Myocyte (in vitro differentiated cells): ENCODE measurements at regions not wholly inside any gene's neighbourhood (a gene's known extent, or its start where the extent isn't known, plus 50 kb on each side); places are given as distances from the start of the nearest gene placed in this dataset.
"Not testable (repeated sequence)": the region's sequence is repeated elsewhere in the genome, so short reads cannot be mapped to it uniquely, and the experiment has no call there.

ENCODE experiments used
- DNase-seq: peaks from one replicate; pipeline ENCODE4 v3.0.0-alpha.2; 2012; ENCODE audit warnings: low read depth

GRCh38 chr2:216984937-216985336 is 125.1 kb upstream of the TNP1 start:
- DNase-seq: no peak

GRCh38 chr2:216981951-216982350 is 122.1 kb upstream of the TNP1 start:
- DNase-seq: not testable (repeated sequence)

- DNase-seq: not testable (repeated sequence)
These were observed 120.6 kb upstream of the TNP1 start for GRCh38 chr2:216980510-216980909.

- DNase-seq: no peak
These were observed 114.7 kb upstream of the TNP1 start for GRCh38 chr2:216974321-216975302.

GRCh38 chr2:216971593-216971992 is 111.7 kb upstream of the TNP1 start:
- DNase-seq: no peak

GRCh38 chr2:216970359-216970915 is 110.6 kb upstream of the TNP1 start:
- DNase-seq: no peak

GRCh38 chr2:216967889-216968288 is 108.0 kb upstream of the TNP1 start:
- DNase-seq: no peak

- DNase-seq: peak; percentile 45
These were observed 100.9 kb upstream of the TNP1 start for GRCh38 chr2:216960671-216961268.

GRCh38 chr2:216959433-216959832 is 99.6 kb upstream of the TNP1 start:
- no peak for DNase-seq

GRCh38 chr2:216956820-216957493 is 97.1 kb upstream of the TNP1 start:
- peak; percentile 34 for DNase-seq

- no peak for DNase-seq
These were observed 91.3 kb upstream of the TNP1 start for GRCh38 chr2:216951171-216951570.

GRCh38 chr2:216950547-216950946 is 90.7 kb upstream of the TNP1 start:
- DNase-seq: peak; percentile 77

GRCh38 chr2:216949700-216950413 is 90.0 kb upstream of the TNP1 start:
- peak; percentile 26 for DNase-seq

- DNase-seq: no peak
These were observed 87.2 kb upstream of the TNP1 start for GRCh38 chr2:216947055-216947454.

GRCh38 chr2:216944733-216945132 is 84.9 kb upstream of the TNP1 start:
- no peak for DNase-seq

GRCh38 chr2:216943109-216943508 is 83.2 kb upstream of the TNP1 start:
- DNase-seq: no peak

- DNase-seq: no peak
These were observed 82.6 kb upstream of the TNP1 start for GRCh38 chr2:216942465-216942864.

- no peak for DNase-seq
These were observed 82.2 kb upstream of the TNP1 start for GRCh38 chr2:216942016-216942415.

GRCh38 chr2:216936954-216937357 is 77.1 kb upstream of the TNP1 start:
- peak; percentile 41 for DNase-seq

- no peak for DNase-seq
These were observed 74.8 kb upstream of the TNP1 start for GRCh38 chr2:216934623-216935022.

- peak; percentile 57 for DNase-seq
These were observed 74.3 kb upstream of the TNP1 start for GRCh38 chr2:216934151-216934550.
